Tibial nerve (tissue), 4 donors: ENCODE measurements at regions not wholly inside any gene's neighbourhood (a gene's known extent, or its start where the extent isn't known, plus 50 kb on each side); places are given as distances from the start of the nearest gene placed in this dataset.

Experiments
- CTCF ChIP-seq, 5 experiments: fragments of 200-600 bp in 3 of 5; fragments of 450-650 bp in 2 of 5; sonication (generic) in 3 of 5; IDR thresholded peaks; one replicate each; pipeline ENCODE4 v1.5.1; 2016 to 2019; ENCODE audit warnings: antibody characterized with exemption in 5 of 5, mild to moderate bottlenecking in 3 of 5, moderate library complexity in 2 of 5
- EP300 ChIP-seq, 2 donors: sonication (generic); formaldehyde crosslinking; IDR thresholded peaks; one replicate each; pipeline ENCODE4 v1.6.1; 2017; ENCODE audit warnings: antibody characterized with exemption in 2 of 2, mild to moderate bottlenecking in 1 of 2
- POLR2A ChIP-seq, 2 donors: fragments of 450-650 bp; IDR thresholded peaks; one replicate each; pipeline ENCODE4 v1.6.1; 2017; ENCODE audit warnings: antibody characterized with exemption in 2 of 2, mild to moderate bottlenecking in 2 of 2, moderate library complexity in 2 of 2

GRCh38 chr2:65678779-65679391 is 246.5 kb upstream of the SPRED2 start:
- TF ChIP-seq EP300 (IDR thresholded peaks at IDR 0.05) (no peak), CTCF (IDR thresholded peaks at IDR 0.05) (no peak), POLR2A (IDR thresholded peaks at IDR 0.05) (no peak)
